SU-DHL-6 (cell line): ENCODE measurements at regions not wholly inside any gene's neighbourhood (a gene's known extent, or its start where the extent isn't known, plus 50 kb on each side); places are given as distances from the start of the nearest gene placed in this dataset.

Experiments used
- H2AFZ ChIP-seq: fragments of 200-600 bp; sonication (generic); 2 replicates; pipeline ENCODE4 v1.6.1; 2014; ENCODE audit warnings: low read depth, mild to moderate bottlenecking, moderate library complexity, mixed read lengths, antibody characterized with exemption, low read length; ENCODE audit not compliant: severe bottlenecking
- H3F3A ChIP-seq: fragments of 200-600 bp; shearing (Covaris generic); 2 replicates; pipeline ENCODE4 v1.6.0; 2016; ENCODE audit warnings: antibody characterized with exemption, mild to moderate bottlenecking; ENCODE audit not compliant: insufficient read depth
- H3K27ac ChIP-seq: fragments of 200-600 bp; sonication (generic); 2 replicates; pipeline ENCODE4 v1.5.1; 2016; ENCODE audit warnings: low read depth, mild to moderate bottlenecking, low read length, moderate library complexity, mixed read lengths
- H3K27me3 ChIP-seq: fragments of 200-600 bp; sonication (generic), shearing (Covaris generic); 2 replicates; pipeline ENCODE4 v1.6.0; 2014; ENCODE audit warnings: mild to moderate bottlenecking, low read length
- H3K36me3 ChIP-seq: fragments of 200-600 bp; sonication (generic); 2 replicates; pipeline ENCODE4 v1.6.1; 2014; ENCODE audit warnings: mild to moderate bottlenecking, low read length, mixed read lengths
- H3K4me2 ChIP-seq: fragments of 300-600, 200-600 bp; shearing (Covaris generic), sonication (generic); 2 replicates; pipeline ENCODE4 v1.6.0; 2014; ENCODE audit warnings: low read length, low read depth, mild to moderate bottlenecking; ENCODE audit not compliant: poor library complexity, severe bottlenecking
- H3K4me3 ChIP-seq: fragments of 200-600 bp; sonication (generic); 2 replicates; pipeline ENCODE4 v1.5.1; 2014; ENCODE audit warnings: antibody characterized with exemption, low read length, mild to moderate bottlenecking, mixed read lengths; ENCODE audit not compliant: insufficient read depth, poor library complexity, severe bottlenecking
- H3K79me2 ChIP-seq: fragments of 200-600 bp; sonication (generic); 2 replicates; pipeline ENCODE4 v1.6.1; 2014; ENCODE audit warnings: mild to moderate bottlenecking, low read length, moderate library complexity; ENCODE audit not compliant: insufficient read depth
- H3K9ac ChIP-seq: fragments of 200-600 bp; sonication (generic); 2 replicates; pipeline ENCODE4 v1.7.0; 2014; ENCODE audit warnings: mild to moderate bottlenecking, low read length
- H3K9me2 ChIP-seq: fragments of 200-600 bp; sonication (generic); replicated peaks from 2 replicates; pipeline ENCODE4 v1.6.1; 2014; ENCODE audit warnings: low read length; ENCODE audit not compliant: insufficient read depth
- H3K9me3 ChIP-seq: fragments of 200-600 bp; sonication (generic); 2 replicates; pipeline ENCODE4 v1.6.1; 2014; ENCODE audit warnings: low read length, mixed read lengths; ENCODE audit not compliant: insufficient read depth
- H4K20me1 ChIP-seq: fragments of 200-600 bp; sonication (generic); 2 replicates; pipeline ENCODE4 v1.6.1; 2014; ENCODE audit warnings: low read depth, mild to moderate bottlenecking, antibody characterized with exemption, low read length, moderate library complexity, mixed read lengths
- EZH2phosphoT487 ChIP-seq: fragments of 200-600 bp; sonication (generic), shearing (Covaris generic); conservative IDR thresholded peaks from 2 replicates; pipeline ENCODE4 v1.6.1; 2018; ENCODE audit warnings: mild to moderate bottlenecking, antibody characterized with exemption, low read length, moderate library complexity, mixed read lengths
- TF ChIP-seq, protein P1 (sequence below): fragments of 200-600 bp; sonication (generic); IDR thresholded peaks from one replicate; pipeline ENCODE4 v1.5.1; 2017; ENCODE audit warnings: antibody characterized with exemption, mild to moderate bottlenecking, low read length, moderate library complexity; ENCODE audit not compliant: insufficient read depth, poor library complexity, severe bottlenecking

DNA sequence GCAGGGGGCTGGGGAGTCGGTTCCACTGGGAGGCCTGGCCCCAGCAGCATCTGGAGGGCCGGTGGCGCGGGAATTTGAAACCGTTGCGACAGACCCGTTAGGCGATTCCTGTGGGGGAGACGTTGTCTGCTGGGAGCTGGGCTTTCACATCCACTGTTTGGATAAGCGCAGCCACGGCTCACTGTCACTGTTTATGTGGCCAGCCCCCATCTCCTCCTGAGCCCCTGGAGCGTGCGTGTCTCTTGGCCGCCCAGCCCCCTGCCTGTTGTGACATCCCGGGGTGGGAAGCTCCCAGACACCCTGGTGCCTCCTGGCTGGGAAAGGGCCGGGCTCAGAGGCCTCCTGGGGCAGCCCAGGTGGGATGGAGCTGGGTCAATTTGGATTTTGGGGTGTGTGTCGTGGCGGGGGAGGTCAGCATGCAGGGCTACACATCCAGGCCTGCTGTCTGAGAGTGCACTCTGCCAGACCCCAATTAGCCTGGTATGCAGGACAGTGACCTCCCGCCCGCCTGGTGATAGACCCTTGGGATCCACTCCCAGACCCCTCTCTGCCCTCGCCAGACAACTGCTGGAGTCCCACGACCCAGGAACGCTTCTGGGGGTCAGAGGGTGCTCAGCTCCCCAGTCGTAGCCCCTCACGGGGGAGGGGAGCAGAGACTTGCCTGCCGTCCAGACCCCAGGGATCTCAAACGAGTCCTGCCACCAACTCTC is 62.0 kb upstream of the RNU6ATAC start:
- Histone ChIP-seq H3K9me2 (no peaks in the 10 kb centered on the region), H3K4me3 (no peak overlapping the region), H3K27me3 (no peaks in the 10 kb centered on the region), H3K79me2 (no peaks in the 10 kb centered on the region), H3K4me2 (no peak overlapping the region), H4K20me1 (no peaks in the 10 kb centered on the region), H3F3A (no peaks in the 10 kb centered on the region), H2AFZ (no peak overlapping the region), H3K9ac (no peak overlapping the region), H3K27ac (no peak overlapping the region), H3K9me3 (no peaks in the 10 kb centered on the region), H3K36me3 (no peaks in the 10 kb centered on the region)
- TF ChIP-seq, protein P1, sequence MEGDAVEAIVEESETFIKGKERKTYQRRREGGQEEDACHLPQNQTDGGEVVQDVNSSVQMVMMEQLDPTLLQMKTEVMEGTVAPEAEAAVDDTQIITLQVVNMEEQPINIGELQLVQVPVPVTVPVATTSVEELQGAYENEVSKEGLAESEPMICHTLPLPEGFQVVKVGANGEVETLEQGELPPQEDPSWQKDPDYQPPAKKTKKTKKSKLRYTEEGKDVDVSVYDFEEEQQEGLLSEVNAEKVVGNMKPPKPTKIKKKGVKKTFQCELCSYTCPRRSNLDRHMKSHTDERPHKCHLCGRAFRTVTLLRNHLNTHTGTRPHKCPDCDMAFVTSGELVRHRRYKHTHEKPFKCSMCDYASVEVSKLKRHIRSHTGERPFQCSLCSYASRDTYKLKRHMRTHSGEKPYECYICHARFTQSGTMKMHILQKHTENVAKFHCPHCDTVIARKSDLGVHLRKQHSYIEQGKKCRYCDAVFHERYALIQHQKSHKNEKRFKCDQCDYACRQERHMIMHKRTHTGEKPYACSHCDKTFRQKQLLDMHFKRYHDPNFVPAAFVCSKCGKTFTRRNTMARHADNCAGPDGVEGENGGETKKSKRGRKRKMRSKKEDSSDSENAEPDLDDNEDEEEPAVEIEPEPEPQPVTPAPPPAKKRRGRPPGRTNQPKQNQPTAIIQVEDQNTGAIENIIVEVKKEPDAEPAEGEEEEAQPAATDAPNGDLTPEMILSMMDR = no peak
- TF ChIP-seq EZH2phosphoT487 = no peak

DNA sequence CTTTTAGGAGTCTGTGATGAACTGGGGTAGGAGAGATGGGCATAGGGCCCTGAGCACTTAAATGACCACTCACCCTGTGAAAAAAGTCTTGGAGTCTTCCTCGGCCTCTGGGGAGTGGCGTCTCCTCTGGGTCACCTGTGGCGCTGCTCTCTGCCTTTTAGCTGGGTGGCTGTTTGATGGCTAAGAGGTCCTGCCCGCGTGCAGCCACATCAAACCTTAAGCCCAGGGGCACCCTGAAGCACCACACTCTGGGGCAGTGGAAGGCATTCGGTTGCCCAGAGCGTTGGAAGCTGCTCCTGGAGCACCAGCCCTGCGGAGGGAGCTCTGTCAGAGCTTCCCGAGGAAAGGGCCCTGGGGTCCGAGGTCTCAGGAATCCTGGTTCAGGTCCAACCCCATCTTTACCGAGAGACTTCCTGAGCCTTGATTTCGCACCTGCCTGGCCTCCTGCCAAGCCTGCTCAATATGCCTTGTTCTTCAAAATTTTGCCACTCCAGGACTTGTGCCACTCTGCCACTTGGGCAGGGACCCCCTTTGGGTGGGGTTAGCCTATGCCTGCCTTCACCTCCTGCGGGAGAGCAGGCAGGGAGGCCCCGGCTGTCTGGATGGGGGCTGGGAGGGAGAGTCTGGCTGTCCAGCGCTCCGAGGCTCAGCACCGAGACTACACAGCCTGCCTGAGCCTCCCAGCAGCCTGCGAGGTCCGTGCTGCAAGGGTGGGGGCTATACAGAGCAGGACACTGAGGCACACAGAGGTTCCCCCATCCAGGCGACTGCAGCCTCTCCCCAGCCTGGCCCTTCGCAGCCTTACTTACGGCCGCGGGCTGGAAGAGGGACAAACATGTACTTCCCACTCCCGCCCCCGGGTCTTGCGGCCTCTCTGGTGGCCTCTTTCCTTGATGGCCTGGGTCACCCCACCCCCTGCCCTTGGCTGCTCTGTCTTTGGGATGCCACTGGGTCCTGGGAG is 63.4 kb upstream of the RNU6ATAC start:
- TF ChIP-seq EZH2phosphoT487 = no peak
- TF ChIP-seq, protein P1 = no peak
- Histone ChIP-seq H3K36me3 (no peaks in the 10 kb centered on the region), H3K27me3 (no peaks in the 10 kb centered on the region), H3K79me2 (no peaks in the 10 kb centered on the region), H2AFZ (no peak overlapping the region), H3K4me2 (no peak overlapping the region), H4K20me1 (no peaks in the 10 kb centered on the region), H3K9me2 (no peaks in the 10 kb centered on the region), H3K9ac (no peak overlapping the region), H3K4me3 (no peak overlapping the region), H3K27ac (no peak overlapping the region), H3F3A (no peaks in the 10 kb centered on the region), H3K9me3 (no peaks in the 10 kb centered on the region)

DNA sequence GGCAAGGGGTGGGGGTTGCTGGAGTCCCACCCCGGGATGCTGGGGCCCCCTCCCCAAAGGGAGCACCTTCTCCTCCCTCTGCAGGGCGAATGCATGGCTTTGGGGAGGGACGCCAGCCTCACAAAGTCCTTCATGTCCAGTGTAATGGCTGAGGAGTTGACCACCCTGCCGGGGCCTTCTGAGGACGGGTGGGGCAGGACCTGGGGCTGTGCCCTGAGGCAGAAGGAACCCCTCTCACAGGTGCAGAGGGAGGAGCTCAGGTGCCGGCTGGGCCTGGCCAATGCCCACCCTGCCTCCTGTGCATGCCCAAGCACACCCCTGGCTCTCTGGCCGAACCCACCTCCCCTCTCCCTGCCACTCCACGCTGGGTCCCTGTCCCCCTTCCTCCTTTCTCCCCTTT is 64.3 kb upstream of the RNU6ATAC start:
- Histone ChIP-seq H3K4me3 (no peak overlapping the region), H3K9me2 (no peaks in the 10 kb centered on the region), H3K4me2 (no peak overlapping the region), H3K27me3 (no peaks in the 10 kb centered on the region), H3K27ac (no peak overlapping the region), H3K9me3 (no peaks in the 10 kb centered on the region), H2AFZ (no peak overlapping the region), H4K20me1 (no peaks in the 10 kb centered on the region), H3K9ac (no peak overlapping the region), H3K36me3 (no peaks in the 10 kb centered on the region), H3F3A (no peaks in the 10 kb centered on the region), H3K79me2 (no peaks in the 10 kb centered on the region)
- no peak for TF ChIP-seq EZH2phosphoT487
- TF ChIP-seq, protein P1 = no peak
